HG03442 (cell line): ENCODE measurements at regions not wholly inside any gene's neighbourhood (a gene's known extent, or its start where the extent isn't known, plus 50 kb on each side); places are given as distances from the start of the nearest gene placed in this dataset.

Experiments used
- ATAC-seq: cut with Tn5 transposase; IDR thresholded peaks from one replicate; pipeline ENCODE4 v1.9.1; 2021; ENCODE audit warnings: mild to moderate bottlenecking, moderate library complexity; ENCODE audit not compliant: unreplicated experiment

DNA sequence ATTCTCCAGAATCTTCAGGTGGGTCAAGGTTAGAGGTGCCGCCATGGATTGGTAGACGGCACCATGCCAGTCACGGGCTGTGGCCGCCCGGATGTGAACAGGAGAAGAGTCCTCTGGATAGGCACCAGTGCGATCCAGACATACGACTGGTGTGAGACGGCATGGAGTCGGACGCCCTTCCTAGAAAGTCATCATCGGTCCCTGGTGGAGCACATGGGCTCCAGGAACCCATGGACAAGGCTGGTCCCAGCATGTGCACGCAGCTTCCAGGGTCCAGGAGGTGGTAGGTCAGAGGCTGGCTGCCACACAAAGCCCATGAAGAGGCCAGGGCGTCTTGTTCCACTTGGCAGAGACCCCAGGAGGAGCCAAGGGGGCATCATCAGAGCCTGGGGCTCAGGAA is 276.1 kb upstream of the LRRC3B start:
- ATAC-seq = no peak

DNA sequence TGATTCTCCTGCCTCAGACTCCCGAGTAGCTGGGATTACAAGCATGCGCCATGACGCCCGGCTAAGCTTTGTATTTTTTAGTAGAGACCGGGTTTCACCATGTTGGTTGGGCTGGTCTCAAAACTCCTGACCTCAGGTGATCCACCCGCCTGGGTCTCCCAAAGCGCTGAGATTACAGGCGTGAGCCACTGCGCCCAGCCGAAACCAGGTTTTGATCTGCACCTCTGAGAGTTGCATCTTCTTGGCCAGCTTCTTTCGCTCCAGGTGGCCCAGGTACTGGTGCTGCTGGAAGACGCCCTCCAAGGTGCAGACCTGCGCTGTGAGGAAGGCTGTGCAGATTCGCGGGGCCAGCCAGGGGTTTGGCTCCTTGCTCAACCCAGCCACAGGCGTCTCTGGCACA is 275.4 kb upstream of the LRRC3B start:
- no peak for ATAC-seq

DNA sequence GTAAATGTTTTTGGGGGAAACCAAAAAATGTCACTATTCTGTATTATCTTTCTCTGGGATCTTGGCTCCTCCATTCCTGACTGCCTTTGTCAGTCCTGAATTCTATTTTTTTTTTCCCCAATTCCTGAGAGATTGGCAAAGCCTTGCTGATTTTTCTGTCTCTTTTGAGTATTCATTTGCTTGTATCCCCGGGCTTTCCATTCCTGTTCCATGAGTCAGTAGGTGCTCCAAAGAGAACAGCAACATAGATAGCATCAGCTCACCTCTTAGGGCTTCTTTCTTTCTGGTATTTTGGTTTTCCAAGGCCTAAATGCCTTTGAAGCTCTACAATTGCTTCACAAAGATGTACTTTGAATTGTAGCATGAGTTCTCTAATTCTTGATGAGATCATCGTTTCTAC is 271.7 kb upstream of the LRRC3B start:
- ATAC-seq = no peak

DNA sequence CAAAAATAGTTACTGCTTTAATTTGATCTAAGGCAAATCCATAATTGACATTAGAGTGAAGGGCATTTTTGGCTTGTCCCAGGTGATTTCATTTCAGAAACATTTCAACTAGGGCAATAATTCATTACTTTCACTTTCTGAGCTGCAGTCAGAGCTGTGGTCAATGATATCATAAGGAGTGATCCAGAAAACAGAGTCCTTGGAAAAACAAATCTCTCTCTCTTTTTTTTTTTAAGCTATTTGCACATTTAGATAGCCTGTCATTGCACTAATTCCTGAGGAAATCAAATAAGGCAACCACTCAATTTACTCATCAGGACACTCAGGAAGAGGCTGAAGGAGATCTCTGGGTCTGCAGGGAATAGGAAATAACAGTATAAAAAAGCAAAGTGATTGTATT is 269.5 kb upstream of the LRRC3B start:
- no peak for ATAC-seq

DNA sequence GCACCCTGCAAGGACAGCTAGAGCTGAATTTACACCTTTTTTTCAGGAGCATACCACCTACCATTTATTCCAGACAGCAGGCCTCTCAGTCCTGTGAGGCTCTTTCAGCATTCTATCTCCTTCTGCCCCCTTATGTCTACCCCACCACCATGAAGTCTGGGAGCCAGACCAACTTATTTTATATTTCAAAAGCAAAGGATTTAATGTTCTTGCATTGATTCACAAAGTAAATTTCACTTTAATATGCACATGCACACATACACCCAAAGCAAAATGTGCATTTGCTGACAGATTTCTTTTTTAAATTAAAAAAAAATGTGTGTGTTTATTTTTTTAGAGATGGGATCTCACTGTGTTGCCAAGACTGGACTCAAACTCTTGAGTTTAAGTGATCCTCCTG is 264.2 kb upstream of the LRRC3B start:
- ATAC-seq = no peak

DNA sequence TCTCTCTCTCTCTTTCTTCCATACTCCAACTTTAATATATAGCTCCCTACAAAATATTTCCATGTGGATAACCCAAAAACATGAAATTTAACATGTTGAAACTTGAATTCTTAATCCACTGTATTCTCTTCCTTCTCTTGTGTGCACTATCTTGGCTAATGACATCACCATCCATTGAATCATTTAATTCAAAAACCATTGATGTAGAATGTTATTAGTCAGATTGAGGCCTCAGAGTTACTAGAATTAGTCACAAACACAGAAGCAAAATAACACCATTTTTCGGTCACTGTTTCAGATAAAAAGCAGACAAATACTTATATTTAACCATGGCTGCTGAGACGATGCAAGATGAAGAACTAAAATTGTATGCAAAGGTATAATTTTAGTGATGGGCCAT is 256.9 kb upstream of the LRRC3B start:
- no peak for ATAC-seq

DNA sequence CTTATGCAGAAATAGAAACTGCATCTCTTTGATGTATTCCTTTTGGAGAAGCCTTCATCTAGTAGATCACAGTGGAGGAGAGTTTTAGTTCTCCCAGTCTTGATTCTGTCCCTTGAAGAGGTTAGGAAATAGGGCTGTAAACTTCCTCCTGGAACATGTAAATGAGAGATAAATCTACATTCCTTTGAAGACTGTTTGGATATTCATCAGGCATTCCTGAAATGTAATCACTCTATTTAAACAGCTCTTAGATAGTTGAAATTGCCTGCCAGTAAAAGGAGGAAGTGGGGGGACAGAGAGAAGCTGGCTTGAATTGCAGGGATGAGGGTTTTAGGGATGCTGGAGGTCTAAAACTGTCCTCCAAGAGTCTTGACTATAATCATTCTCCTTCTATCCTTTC is 254.3 kb upstream of the LRRC3B start:
- ATAC-seq = no peak

DNA sequence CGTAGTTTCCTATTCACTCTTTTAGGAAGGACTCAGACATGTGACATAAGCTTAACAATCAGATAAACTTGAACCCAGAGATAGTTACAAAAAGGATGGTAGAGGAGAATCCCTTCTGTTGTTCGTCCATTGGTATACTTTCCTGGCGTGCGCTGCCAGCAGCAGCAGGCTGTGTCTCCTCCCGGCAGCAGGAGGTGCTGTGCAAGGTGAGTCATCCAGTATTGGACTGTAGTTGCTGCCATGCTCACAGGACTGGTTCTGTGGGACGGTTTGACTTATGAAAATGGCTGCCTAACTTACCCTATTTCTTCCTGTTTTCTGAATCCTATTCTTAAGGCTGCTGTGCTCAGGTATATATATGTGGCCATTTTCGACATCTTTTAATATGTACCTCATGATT is 253.4 kb upstream of the LRRC3B start:
- ATAC-seq = no peak

DNA sequence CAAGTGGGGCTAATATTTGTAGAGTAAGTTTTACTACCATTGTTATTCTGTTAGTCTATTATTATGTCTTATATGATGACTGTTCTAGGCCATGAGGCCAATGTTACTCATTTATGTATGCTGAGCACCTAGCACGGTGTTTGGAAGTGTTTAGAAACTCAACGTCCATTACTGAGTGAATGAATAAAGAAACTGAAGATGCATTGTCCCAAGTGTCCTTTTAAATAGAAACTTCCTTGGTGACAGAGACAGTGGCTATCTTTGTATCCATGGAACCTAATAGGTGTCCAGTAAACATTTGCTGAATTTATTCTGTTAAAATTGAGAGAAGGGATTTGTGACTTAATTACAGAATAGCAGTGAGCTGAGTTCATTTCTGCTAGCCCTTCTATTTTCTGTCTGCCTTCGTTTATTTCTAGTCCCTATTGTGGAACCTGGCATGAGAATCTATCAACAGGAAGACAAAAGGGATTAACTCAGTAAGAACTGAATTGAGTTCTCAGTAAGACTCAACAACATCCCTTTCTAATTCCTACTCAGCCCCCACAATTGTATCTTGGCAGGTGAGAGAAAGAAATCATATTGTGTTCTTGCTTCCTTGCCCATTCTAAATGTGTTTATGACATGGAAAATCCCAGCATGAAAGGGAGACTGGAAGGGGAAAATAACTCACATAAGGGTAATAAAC is 246.6 kb upstream of the LRRC3B start:
- ATAC-seq = no peak

DNA sequence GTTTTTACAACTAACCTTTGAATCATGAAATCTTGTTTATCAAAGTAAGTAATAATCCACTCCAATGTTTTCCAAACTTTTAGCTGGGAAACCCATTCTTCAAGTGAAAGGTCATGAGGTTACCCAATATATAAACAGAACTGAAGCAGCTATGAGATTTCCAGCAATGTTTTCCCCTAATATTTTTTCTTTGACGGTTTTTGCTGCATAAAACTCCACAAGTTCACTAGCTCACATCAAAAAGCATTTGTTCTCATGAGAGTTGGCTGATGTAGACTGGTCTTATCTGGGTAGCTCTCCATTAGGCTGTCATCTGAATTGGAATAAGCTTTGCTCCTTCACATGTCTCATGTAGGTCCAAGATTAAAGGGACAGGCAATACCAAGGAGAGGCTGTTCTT is 241.2 kb upstream of the LRRC3B start:
- no peak for ATAC-seq

DNA sequence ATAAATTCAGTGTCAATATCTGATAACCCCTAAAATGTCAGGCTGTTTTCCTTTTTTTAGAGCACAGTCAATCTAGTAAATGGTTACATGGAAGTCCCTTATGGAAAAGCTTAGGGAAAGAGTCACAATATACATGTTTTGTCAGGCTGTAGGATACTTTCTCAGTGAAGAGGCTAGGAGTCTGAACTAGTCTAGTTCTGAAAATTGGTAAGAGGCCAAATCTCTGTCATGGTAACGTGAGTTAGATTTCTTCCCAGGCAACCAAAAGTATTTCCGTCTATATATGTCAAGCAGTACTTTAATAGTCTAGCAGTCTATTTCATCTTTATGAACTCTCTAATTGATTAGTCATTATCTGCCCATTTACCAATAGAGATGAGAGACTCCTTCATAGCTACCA is 215.9 kb upstream of the LRRC3B start:
- no peak for ATAC-seq

DNA sequence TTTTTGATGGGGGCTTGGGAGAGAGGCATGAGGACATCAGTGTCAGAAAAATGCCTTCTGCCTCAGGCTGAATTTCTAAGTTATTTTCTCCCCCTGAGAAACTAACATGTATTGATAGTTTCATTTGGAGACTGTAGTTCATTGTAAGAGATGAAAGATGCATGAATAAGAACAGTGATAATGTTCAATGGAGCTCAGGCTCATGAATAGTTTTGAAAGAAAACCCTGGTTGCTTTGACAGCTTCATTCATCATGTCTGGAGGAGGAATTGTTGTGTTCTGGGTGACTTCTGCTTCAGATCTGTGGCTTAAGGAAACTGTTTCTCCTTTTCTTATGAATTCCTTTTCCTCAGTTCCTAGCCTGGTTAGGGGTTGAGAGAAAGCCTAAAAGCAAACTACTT is 204.0 kb upstream of the LRRC3B start:
- ATAC-seq = no peak

DNA sequence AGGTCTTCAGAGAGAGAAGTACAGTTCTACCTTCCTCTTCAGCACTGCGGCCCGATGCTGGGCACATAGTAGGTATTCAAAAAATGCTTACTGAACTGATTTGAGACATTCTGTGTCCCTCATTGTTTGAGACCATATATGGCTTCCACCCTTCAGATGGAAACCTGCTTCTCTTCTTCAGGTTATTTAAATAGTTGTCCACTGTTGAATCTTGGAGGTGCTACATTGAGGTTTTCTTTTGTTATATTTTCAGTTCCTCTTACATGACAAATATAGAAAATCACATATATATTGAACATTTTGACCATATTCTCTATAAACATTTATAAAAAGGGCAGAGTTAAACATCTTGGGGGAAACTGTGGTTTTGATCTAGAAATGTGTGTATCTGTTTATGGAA is 200.2 kb upstream of the LRRC3B start:
- no peak for ATAC-seq

DNA sequence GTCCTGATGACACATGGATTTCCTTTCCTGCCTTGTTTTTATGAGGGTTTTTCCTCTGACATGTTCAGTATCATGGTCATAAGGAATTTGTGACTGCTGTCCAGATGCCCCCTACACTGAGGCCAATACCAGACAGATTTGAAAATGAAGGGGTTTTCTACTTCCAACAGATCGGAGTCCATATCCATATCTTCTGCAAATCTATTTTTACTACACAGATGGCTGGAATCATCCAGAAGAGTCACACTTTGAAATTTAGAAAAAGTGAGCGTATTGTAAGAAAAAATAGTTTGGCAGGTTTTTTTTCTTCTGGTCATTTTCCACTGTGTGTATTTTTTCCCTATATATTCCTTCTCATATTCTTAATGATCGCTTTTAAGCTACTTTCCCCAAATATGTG is 197.5 kb upstream of the LRRC3B start:
- ATAC-seq = no peak

DNA sequence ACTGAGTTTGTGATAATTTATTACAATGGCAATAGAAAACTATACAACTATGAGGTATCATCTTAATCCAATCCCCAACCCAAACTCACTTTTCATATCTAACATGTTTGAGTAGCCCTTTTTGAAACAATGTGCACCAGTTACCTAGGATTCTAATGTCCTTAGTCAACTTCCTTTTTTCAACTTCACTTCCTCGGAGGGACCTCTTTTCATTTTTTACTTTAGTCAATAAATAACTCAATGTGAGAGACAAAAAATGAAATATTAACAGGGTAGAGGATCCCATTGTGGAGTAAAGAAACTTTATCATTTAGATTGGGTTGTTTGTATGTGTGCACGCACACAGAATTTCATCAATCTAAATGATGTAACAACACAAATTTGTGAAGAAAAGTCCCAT is 193.6 kb upstream of the LRRC3B start:
- ATAC-seq = no peak

DNA sequence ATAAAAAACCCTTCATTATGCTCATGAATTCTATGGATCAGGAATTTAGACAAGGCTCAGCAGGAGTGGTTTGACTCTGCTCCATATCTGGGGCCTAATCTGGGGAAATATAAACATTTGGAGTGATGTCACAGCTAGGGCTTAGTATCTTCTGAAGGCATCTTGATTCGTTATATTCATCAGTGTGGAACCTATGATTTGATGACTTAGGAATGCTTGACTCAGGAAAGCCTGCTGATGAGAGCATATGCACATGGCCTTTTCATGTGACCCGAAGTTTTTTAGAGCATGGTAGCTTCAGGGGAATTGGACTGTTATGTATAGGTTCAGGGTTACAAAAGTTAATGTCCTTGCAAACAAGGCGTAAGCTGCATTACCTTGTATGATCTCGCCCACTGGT is 184.9 kb upstream of the LRRC3B start:
- ATAC-seq = no peak

DNA sequence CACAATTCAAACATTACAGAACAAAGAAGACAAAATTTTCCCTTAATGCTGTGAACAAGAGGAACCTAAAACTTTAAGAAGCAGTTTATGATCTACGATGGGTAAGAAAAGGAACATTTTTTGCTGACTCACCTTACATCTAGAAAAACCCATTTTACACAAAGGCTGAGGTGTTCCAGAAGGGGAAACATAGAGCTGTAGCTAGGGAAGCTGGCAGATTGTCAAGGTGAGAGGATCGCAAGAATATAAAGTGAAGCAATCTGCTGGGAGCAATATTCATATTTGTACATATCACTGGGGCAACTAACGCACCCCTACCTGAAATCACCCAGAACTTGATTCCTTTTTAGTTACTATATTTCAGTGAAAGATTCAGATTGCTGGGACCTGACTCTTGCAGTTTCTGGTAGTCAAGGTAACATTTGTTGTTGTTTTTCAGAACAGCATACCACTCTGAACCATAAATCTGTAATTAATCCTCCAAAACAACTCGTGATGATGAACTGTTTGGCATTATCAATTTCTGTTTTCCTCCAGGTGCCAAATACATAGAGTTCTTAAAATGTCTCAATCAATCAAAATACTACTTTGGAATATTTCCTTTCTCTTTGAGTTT is 184.1 kb upstream of the LRRC3B start:
- no peak for ATAC-seq

DNA sequence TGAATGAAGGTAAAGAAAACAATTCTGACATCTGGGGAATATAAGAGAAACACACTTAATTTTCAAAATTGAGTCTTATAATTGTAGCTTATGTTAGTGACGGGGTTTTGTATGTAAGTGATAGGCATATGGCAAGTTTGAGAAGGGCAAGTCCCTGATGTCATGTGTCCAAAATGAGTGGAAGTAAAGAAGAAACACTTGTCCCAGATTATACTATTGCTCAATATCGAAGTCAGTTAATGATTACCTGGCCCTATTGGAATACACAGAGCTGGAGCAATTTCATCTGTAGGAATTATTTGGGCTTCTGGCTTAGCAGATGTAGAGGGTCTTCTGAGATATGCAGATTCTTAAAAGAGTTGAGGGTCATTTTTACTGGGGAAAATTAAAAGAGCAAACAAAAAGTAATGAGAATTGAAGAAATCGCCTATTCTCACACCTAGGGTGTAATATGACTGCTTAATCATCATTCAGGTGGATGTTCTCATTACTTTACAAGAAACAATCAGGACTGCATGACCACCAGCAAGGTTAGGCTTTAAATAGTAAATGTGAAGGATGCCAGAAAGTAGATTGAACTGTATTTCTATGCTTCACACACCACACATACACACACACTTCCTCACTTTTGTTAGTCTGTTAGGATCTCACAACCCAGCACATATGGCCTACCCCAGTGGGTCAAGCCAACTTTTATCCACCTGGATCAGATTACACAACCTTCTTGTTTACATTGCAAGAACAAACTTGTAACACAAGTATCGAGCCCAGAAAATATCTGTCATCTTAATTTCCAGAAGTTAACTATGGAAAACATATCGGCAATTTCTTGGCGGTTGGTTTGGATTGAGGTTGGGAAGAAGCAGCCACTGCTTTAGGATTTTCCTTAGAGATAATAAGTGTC is 183.3 kb upstream of the LRRC3B start:
- no peak for ATAC-seq

DNA sequence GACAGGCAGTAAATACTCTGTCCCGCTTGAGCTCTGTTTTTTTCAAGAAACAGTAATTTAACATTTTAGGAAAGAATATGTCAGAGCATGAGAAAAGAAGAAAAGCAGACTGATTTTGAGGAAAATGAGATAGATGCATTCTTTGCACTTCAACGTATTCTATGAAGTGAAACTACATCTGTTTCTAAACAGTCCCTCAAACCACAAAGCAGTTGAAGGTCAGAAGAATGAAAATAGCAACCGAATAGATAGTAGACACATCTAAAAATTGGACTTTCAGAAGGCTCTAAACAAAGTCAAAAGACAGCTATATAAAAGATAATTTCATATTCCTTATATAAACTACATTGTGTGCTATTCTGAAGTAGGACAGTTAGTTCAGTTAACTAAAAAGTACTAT is 172.6 kb upstream of the LRRC3B start:
- ATAC-seq = no peak

DNA sequence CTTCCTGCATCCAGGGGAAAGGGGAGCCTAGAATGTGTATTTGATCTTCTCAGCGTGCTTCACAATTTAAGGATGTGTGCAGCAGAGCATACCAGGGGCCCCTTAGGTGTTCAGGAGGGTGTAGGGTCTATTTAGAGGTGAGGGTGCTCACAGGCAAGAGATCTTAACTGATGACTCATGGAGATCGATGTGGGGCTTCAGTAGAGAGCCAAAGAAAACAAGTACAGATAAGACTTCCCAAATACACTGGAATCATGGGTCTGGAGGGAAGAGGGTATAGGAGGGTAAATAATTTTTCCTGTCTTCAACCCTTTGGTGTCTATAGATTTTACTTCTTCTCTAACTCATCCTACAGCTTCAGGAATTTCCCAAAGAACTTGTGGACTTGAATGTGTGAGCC is 170.2 kb upstream of the LRRC3B start:
- ATAC-seq = no peak

DNA sequence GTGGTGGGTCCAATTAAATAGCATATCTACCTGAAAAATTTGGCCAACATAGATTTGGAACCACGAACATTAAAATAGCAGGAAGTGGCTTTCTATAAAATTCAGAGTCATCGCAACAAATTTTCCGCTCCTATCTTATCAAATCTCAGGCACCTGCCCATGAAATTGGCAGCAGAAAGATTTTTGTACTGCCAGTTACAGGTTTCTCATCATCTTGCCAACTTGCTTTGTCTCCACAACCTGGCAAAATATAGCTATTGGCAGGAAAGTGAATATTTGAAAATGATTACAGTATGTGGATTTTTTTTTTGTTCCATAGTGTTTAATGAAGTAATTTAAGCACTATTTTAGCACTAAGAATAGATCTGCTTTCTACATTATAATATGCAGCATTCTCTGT is 161.6 kb upstream of the LRRC3B start:
- no peak for ATAC-seq

DNA sequence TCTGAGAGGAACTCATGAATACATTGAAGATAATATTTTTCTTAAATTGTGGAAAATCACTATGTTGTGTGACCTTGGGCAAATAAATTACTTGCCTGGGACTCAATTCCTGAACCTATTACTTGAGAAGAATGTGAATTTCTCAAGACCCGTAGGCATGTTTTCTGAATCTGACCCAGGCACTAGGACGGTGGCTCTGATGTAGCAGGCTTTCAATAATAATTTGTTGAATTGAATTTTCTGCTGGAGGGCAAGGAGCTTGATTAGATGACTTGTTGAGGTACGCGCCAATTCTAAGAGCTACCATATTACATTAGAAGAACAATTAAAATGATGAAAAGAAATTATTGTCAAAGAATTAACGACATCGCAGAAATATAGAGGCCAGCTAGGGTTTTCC is 150.2 kb upstream of the LRRC3B start:
- ATAC-seq = no peak
